ENCODE measurements at regions not wholly inside any gene's neighbourhood (a gene's known extent, or its start where the extent isn't known, plus 50 kb on each side); places are given as distances from the start of the nearest gene placed in this dataset.

DNA sequence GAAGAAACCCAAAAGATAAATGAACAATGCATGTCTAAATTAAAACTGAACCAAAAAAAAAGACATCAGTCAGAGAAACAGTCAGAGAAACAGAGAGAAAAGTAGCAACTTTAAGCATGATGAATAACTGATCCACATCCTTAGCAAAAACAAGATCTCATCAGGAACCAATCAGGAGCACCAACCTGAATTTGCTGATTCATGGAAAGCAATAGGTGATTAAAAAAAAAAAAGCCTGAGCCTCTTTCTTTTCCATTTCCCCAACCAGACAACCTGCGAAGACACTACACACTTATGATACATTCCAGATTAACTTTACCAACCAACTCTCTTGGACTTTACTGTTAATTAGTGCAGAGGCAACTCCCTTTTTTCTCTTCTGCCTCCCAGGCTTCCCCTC, 112.7 kb upstream of the TAS2R1 start:
- TF ChIP-seq CTCF (conservative IDR thresholded peaks at IDR 0.05) (no peak), ZFX (IDR thresholded peaks at IDR 0.05) (no peak)
